HG02973 (cell line): ENCODE measurements at regions not wholly inside any gene's neighbourhood (a gene's known extent, or its start where the extent isn't known, plus 50 kb on each side); places are given as distances from the start of the nearest gene placed in this dataset.
A peak's percentile ranks its signal among the peaks of the same experiment; 100 is the strongest.

Source experiments
- ATAC-seq: cut with Tn5 transposase; IDR thresholded peaks from one replicate; pipeline ENCODE4 v1.9.1; 2021; ENCODE audit warnings: moderate library complexity; ENCODE audit not compliant: unreplicated experiment

GRCh38 chr2:191512874-191513273 is 165.1 kb upstream of the NABP1 start:
- no peak for ATAC-seq

- no peak for ATAC-seq
Measured at GRCh38 chr2:191514613-191515012, 163.3 kb upstream of the NABP1 start.

- ATAC-seq, result no peak
Measured at GRCh38 chr2:191515551-191515950, 162.4 kb upstream of the NABP1 start.

GRCh38 chr2:191516260-191516659 is 161.7 kb upstream of the NABP1 start:
- ATAC-seq, result no peak

GRCh38 chr2:191521608-191522208 is 156.2 kb upstream of the NABP1 start:
- no peak for ATAC-seq

- ATAC-seq, result no peak
Measured at GRCh38 chr2:191522478-191523120, 155.3 kb upstream of the NABP1 start.

GRCh38 chr2:191526091-191526490 is 151.8 kb upstream of the NABP1 start:
- ATAC-seq, result no peak

- no peak for ATAC-seq
Measured at GRCh38 chr2:191526536-191526935, 151.4 kb upstream of the NABP1 start.

GRCh38 chr2:191526953-191527556 is 150.9 kb upstream of the NABP1 start:
- no peak for ATAC-seq

GRCh38 chr2:191530618-191531017 is 147.3 kb upstream of the NABP1 start:
- ATAC-seq, result no peak

GRCh38 chr2:191533693-191534180 is 144.2 kb upstream of the NABP1 start:
- ATAC-seq, result no peak

GRCh38 chr2:191537921-191538320 is 140.0 kb upstream of the NABP1 start:
- ATAC-seq, result no peak

GRCh38 chr2:191538334-191538903 is 139.5 kb upstream of the NABP1 start:
- no peak for ATAC-seq

- no peak for ATAC-seq
Measured at GRCh38 chr2:191539068-191539467, 138.9 kb upstream of the NABP1 start.

- ATAC-seq, result no peak
Measured at GRCh38 chr2:191540681-191541080, 137.3 kb upstream of the NABP1 start.

- ATAC-seq, result no peak
Measured at GRCh38 chr2:191543708-191544107, 134.2 kb upstream of the NABP1 start.

GRCh38 chr2:191544461-191545062 is 133.4 kb upstream of the NABP1 start:
- no peak for ATAC-seq

GRCh38 chr2:191545361-191545760 is 132.6 kb upstream of the NABP1 start:
- no peak for ATAC-seq

- no peak for ATAC-seq
Measured at GRCh38 chr2:191552066-191552465, 125.9 kb upstream of the NABP1 start.

GRCh38 chr2:191554240-191554639 is 123.7 kb upstream of the NABP1 start:
- ATAC-seq, result no peak

- peak; percentile 91 for ATAC-seq
Measured at GRCh38 chr2:191555092-191555742, 122.7 kb upstream of the NABP1 start.
